ENCODE measurements at regions not wholly inside any gene's neighbourhood (a gene's known extent, or its start where the extent isn't known, plus 50 kb on each side); places are given as distances from the start of the nearest gene placed in this dataset.

- no peak for DNase-seq (ENCODE audit: low read depth in 2 of 2, low spot score in 1 of 2)
Measured at GRCh38 chr20:4560667-4561066, 125.6 kb upstream of the PRNP start.

DNA sequence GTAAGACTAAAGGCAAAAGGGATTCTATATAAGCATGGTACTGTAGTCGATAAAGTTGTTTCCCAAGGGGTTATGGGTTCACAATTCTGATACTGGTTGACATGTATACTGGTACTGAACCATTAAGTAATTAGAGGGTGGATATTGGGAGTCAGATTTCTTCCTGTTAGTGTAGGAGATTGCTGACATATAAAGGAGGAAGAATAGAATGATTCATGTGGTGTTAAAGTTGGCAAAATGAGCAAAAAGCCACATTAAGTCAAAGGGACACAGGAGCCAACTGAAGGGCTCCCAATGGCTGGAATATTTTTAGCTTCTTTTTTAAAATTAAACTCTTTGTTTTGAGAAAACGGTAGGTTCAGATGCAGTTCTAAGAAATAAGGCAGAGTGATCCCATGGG is 126.3 kb upstream of the PRNP start:
- no peak for DNase-seq (ENCODE audit: low read depth in 2 of 2, low spot score in 1 of 2)

GRCh38 chr20:4559106-4559505 is 127.2 kb upstream of the PRNP start:
- DNase-seq (ENCODE audit: low read depth in 2 of 2, low spot score in 1 of 2), result no peak

DNA sequence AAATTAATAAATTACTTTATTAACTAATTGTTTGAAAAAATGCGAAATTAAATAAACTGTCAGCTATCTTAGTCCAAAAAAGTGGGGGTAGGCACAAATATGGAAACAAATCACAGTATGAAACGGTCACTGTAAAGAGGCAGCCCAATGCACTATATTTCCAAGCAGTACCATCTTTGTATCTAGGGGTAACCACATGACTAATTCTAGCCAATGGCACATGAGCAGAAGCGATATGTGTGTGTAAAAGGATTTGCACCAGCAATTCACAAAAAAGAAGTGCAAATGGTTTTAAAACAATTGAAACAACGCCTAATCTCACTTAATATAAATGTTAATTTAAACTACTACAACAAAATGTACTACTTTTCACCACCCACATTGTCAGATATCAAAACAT is 129.5 kb upstream of the PRNP start:
- DNase-seq (ENCODE audit: low read depth in 2 of 2, low spot score in 1 of 2), result no peak

DNA sequence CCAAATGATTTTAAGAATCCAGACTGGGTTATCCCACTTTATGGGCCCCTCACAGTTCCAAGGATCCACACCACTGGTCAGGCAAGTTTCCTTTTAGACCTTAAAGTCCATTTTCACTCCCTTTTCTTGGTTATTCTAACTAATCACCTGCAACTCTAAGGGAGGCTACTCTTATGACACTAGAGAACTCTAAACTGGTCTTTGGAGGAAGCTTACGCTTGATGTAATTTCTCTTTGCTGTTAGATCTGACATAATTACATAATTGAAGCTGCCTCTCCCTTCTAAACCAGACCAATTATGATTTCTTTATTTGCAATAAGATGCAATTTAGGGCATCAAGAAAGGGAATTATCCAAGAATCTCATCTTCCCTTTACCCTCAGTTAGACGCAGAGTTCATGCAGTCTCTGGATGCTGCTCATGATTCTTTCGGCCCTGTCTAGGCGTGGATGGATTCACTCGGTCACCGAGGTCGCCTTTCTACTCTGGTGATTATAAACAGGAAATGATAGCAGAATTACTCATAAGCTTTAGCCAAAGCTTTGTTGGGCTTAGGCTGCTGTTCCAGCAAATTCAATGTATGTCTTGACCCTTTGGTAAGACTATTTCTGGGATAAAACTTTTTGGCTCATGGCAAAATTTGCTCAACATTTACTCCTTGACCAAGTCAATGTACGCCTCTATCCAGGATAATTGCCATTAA is 130.9 kb upstream of the PRNP start:
- no peak for DNase-seq (ENCODE audit: low read depth in 2 of 2, low spot score in 1 of 2)

- DNase-seq (ENCODE audit: low read depth in 2 of 2, low spot score in 1 of 2), result no peak
Measured at GRCh38 chr20:4554346-4554745, 131.9 kb upstream of the PRNP start.

DNA sequence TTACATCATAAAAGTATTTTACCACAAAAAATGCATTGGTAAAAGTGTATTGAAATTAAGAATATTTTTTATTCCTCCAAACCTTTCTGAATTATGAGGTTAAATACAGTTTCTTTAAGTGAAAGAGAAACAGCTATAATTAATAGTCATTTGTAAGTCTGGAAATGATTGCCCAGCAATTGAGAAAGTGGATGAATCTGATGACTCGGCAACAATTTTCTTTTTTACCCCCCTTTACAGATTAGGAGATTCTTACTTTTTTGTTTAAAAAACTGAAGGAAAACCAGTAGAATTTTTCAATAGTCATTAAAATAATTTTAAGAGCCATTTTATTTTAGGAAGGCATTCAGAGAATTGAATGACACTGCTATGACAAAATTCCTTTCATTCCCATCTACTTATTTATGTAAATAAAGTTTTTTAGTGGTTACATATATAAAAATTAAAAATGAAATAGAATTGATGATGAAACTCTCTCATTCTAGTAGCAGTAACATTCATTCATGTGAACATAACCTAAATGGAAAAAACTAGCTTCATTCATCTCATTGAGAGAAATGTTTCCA is 134.1 kb upstream of the PRNP start:
- DNase-seq (ENCODE audit: low read depth in 2 of 2, low spot score in 1 of 2), result no peak

GRCh38 chr20:4550740-4551139 is 135.5 kb upstream of the PRNP start:
- DNase-seq (ENCODE audit: low read depth in 2 of 2, low spot score in 1 of 2), result no peak

DNA sequence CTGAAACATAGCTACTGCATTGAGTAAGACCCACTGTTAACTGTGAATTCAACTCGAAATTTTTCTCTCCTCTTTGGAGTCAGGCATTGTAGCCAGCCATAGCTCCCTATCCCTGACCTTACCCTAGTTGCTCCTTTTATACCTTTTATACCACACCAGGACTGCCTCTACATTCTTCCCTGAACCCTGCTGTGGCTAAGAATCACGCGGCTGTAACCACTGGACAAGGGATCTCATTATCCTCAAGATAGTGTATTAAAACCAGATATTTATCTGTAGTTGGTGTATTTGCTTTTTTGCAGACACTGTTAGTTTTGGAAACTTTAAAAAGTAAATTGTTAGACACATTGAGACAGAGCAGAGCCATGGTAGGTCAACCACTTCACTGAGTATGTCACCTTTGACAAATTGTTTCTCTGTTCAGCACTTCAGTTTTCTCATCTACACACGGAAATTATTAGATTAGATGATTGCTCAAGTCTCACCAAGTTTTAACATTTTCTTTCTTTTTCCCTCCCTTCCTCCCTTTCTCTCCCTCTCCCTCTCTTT is 136.5 kb upstream of the PRNP start:
- DNase-seq (ENCODE audit: low read depth in 2 of 2, low spot score in 1 of 2), result no peak

DNA sequence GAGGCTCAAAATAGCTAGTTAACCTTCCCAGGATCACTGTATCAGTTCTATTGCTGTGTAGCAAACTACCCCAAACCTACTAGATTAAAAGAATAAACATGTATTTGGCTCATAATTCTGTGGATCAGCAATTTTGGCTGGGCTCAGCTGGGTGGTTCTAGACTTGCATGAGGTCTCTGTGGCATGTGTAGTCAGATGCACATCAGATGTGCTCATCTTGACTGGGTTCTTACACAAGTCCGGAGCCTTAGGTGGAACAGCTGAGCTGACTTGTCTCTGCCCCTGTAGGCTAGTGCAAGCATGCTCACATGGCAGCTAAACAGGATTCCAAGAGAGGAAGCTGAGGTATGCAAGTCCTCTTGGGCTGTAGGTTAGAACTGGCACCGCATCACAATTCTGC is 137.7 kb upstream of the PRNP start:
- no peak for DNase-seq (ENCODE audit: low read depth in 2 of 2, low spot score in 1 of 2)

DNA sequence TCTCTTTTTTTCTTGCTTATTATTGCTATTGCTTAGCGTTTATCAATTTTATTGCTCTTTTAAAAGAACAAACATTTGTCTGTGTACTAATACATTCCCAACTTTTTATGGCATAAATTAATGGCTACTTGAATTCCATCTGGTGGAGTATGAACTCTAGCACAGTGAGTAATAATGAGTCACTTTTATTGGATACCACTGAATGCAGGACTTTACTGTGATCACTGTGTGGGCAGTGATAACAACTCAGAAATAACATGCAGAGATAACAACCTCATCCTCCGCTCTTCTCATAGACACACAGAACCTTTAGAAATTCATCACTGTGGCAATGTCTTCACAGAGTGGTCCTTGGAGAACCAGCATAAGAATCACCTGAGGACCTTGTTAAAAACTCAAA is 139.5 kb upstream of the PRNP start:
- no peak for DNase-seq (ENCODE audit: low read depth in 2 of 2, low spot score in 1 of 2)

GRCh38 chr20:4546342-4546741 is 139.9 kb upstream of the PRNP start:
- DNase-seq (ENCODE audit: low read depth in 2 of 2, low spot score in 1 of 2), result no peak

DNA sequence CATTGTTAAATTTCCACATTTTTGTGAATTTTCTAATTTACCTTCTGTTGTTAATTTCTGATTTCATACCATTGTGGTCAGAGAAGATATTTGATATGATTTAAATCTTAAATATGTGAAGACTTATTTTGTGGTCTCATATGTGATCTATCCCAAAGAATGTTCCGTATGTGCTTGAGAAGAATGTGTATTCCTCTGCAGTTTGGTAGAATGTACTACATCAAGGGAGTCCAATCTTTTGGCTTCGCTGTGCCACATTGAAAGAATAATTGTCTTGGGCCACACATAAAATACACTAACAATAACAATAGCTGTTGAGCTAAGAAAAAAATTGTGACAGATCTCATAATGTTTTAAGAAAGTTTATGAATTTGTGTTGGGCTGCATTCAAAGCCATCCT is 140.7 kb upstream of the PRNP start:
- DNase-seq (ENCODE audit: low read depth in 2 of 2, low spot score in 1 of 2), result no peak

- no peak for DNase-seq (ENCODE audit: low read depth in 2 of 2, low spot score in 1 of 2)
Measured at GRCh38 chr20:4544765-4545164, 141.5 kb upstream of the PRNP start.

DNA sequence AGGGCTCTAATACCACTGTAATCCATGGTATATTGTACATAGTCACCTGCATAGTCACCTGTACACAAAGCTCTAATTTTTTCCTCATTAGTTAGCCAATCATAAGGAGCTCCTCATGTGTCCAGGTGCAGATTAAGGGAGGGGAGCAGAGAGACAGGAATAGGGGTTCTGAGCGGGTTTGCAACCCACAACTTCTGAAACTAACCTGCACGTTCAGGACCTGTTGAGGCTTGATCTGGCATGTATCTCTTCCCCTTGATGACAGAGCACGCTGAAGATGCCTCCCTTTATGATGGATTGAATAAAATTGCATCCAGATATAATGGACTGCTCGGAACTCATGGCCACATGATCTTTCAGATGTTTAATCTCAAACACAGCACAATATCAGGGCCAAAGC is 144.0 kb upstream of the PRNP start:
- no peak for DNase-seq (ENCODE audit: low read depth in 2 of 2, low spot score in 1 of 2)

DNA sequence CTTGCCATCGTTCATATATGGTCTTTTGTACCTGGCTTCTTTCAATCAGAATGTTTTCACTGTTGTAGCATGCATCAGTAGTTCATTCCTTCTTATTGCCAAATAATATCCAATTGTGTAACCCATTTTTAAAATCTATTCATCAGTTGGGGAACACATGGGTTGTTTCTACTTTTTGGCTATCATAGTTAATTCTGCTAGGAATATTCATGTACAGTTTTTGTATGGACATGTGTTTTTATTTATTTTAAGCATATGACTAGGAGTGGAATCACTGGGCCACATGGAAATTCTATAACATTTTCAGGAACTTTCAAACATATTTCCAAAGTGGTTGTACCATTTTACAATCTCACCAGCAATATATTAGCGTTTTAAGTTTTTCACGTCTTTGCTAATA is 151.9 kb upstream of the PRNP start:
- no peak for DNase-seq (ENCODE audit: low read depth in 2 of 2, low spot score in 1 of 2)

- DNase-seq (ENCODE audit: low read depth in 2 of 2, low spot score in 1 of 2), result no peak
Measured at GRCh38 chr20:4533368-4534133, 152.7 kb upstream of the PRNP start.

DNA sequence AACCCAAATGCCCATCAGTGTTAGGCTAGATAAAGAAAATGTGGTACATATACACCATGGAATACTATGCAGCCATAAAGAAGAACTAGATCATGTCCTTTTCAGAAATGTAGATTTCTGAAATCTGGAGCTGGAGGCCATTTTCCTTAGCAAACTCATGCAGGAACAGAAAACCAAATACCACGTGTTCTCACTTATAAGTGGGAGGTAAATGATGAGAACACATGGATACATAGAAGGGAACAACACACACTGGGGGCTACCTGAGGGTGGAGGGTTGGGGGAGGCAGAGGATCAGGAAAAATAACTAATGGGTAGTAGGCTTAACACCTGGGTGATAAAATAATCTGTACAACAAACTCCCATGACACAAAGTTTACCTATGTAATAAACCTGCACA is 153.5 kb upstream of the PRNP start:
- DNase-seq (ENCODE audit: low read depth in 2 of 2, low spot score in 1 of 2), result no peak

- no peak for DNase-seq (ENCODE audit: low read depth in 2 of 2, low spot score in 1 of 2)
Measured at GRCh38 chr20:4524792-4525191, 161.5 kb upstream of the PRNP start.

GRCh38 chr20:4524307-4524706 is 161.9 kb upstream of the PRNP start:
- DNase-seq (ENCODE audit: low read depth in 2 of 2, low spot score in 1 of 2), result no peak

- no peak for DNase-seq (ENCODE audit: low read depth in 2 of 2, low spot score in 1 of 2)
Measured at GRCh38 chr20:4522310-4522709, 163.9 kb upstream of the PRNP start.

Data from stimulated activated CD8-positive, alpha-beta memory T cell treated with anti-CD3 and anti-CD28 coated beads, Interleukin-4, amount 100 ng/mL, for 1 hour (primary cell).